Activated naive CD8-positive, alpha-beta T cell treated with anti-CD3 and anti-CD28 coated beads, Interleukin-2, amount 50 U/mL, for 24 hours (primary cell): ENCODE measurements at regions not wholly inside any gene's neighbourhood (a gene's known extent, or its start where the extent isn't known, plus 50 kb on each side); places are given as distances from the start of the nearest gene placed in this dataset.

Source experiments
- ATAC-seq: fragments of 150-1000 bp; cut with Tn5 transposase; one replicate; pipeline ENCODE4 v1.10.0; 2021
- DNase-seq: peaks from one replicate; pipeline ENCODE4 v3.0.0; 2021
- H3K27ac Mint-ChIP-seq: one replicate; pipeline ENCODE4 v1.8.0; 2021; ENCODE audit warnings: mild to moderate bottlenecking, mixed read lengths
- H3K27me3 Mint-ChIP-seq: one replicate; pipeline ENCODE4 v1.8.0; 2021; ENCODE audit warnings: mixed read lengths
- H3K36me3 Mint-ChIP-seq: one replicate; pipeline ENCODE4 v1.8.0; 2021; ENCODE audit warnings: low read depth, mixed read lengths
- H3K4me1 Mint-ChIP-seq: one replicate; pipeline ENCODE4 v1.8.0; 2021; ENCODE audit warnings: mixed read lengths
- H3K4me3 Mint-ChIP-seq: one replicate; pipeline ENCODE4 v1.8.0; 2021; ENCODE audit warnings: mild to moderate bottlenecking, moderate library complexity, mixed read lengths
- H3K9me3 Mint-ChIP-seq: one replicate; pipeline ENCODE4 v1.8.0; 2021; ENCODE audit warnings: mixed read lengths

GRCh38 chr10:28733245-28733644, 55.9 kb downstream of the BAMBI start:
- H3K36me3 Mint-ChIP-seq, result no peaks in the 10 kb centered on the region
- ATAC-seq, result no peak
- no peak overlapping the region for H3K4me3 Mint-ChIP-seq
- peaks cover 9% of the 10 kb centered on the region for H3K9me3 Mint-ChIP-seq
- no peak for DNase-seq
- H3K27me3 Mint-ChIP-seq, result peaks cover 9% of the 10 kb centered on the region
- H3K4me1 Mint-ChIP-seq, result no peaks in the 10 kb centered on the region
- no peak overlapping the region for H3K27ac Mint-ChIP-seq

- Mint-ChIP-seq H3K36me3 (no peaks in the 10 kb centered on the region), H3K9me3 (peaks cover 9% of the 10 kb centered on the region), H3K27me3 (peaks cover 13% of the 10 kb centered on the region), H3K4me3 (no peak overlapping the region), H3K27ac (no peak overlapping the region), H3K4me1 (no peaks in the 10 kb centered on the region)
- ATAC-seq (no peak), DNase-seq (no peak)
Measured at GRCh38 chr10:28733647-28734046, 56.3 kb downstream of the BAMBI start.

GRCh38 chr10:28734938-28735759, 57.8 kb downstream of the BAMBI start:
- peaks cover 9% of the 10 kb centered on the region for H3K9me3 Mint-ChIP-seq
- no peak overlapping the region for H3K4me3 Mint-ChIP-seq
- H3K36me3 Mint-ChIP-seq, result no peaks in the 10 kb centered on the region
- H3K27ac Mint-ChIP-seq, result no peak overlapping the region
- H3K27me3 Mint-ChIP-seq, result peaks cover 16% of the 10 kb centered on the region
- H3K4me1 Mint-ChIP-seq, result no peaks in the 10 kb centered on the region
- ATAC-seq (no peak), DNase-seq (no peak)

- ATAC-seq (no peak), DNase-seq (no peak)
- H3K36me3 Mint-ChIP-seq, result no peaks in the 10 kb centered on the region
- peaks cover 9% of the 10 kb centered on the region for H3K9me3 Mint-ChIP-seq
- no peak overlapping the region for H3K27ac Mint-ChIP-seq
- no peak overlapping the region for H3K4me3 Mint-ChIP-seq
- H3K27me3 Mint-ChIP-seq, result peaks cover 20% of the 10 kb centered on the region
- H3K4me1 Mint-ChIP-seq, result no peaks in the 10 kb centered on the region
Measured at GRCh38 chr10:28737096-28737495, 59.8 kb downstream of the BAMBI start.

GRCh38 chr10:28738200-28738599, 60.9 kb downstream of the BAMBI start:
- no peak overlapping the region for H3K4me3 Mint-ChIP-seq
- H3K4me1 Mint-ChIP-seq, result no peaks in the 10 kb centered on the region
- H3K27ac Mint-ChIP-seq, result no peak overlapping the region
- H3K36me3 Mint-ChIP-seq, result no peaks in the 10 kb centered on the region
- H3K9me3 Mint-ChIP-seq, result peaks cover 5% of the 10 kb centered on the region
- ATAC-seq, result no peak
- peaks cover 22% of the 10 kb centered on the region for H3K27me3 Mint-ChIP-seq
- DNase-seq, result peak; percentile 6

- peaks cover 14% of the 10 kb centered on the region for H3K27me3 Mint-ChIP-seq
- no peaks in the 10 kb centered on the region for H3K4me1 Mint-ChIP-seq
- ATAC-seq, result no peak
- no peak overlapping the region for H3K4me3 Mint-ChIP-seq
- DNase-seq, result no peak
- H3K27ac Mint-ChIP-seq, result no peak overlapping the region
- H3K36me3 Mint-ChIP-seq, result no peaks in the 10 kb centered on the region
- peaks cover 3% of the 10 kb centered on the region for H3K9me3 Mint-ChIP-seq
Measured at GRCh38 chr10:28743576-28743975, 66.3 kb downstream of the BAMBI start.

- Mint-ChIP-seq H3K4me1 (no peaks in the 10 kb centered on the region), H3K9me3 (peaks cover 3% of the 10 kb centered on the region), H3K36me3 (no peaks in the 10 kb centered on the region), H3K4me3 (no peak overlapping the region), H3K27ac (no peak overlapping the region), H3K27me3 (peaks cover 10% of the 10 kb centered on the region)
- DNase-seq (no peak), ATAC-seq (no peak)
Measured at GRCh38 chr10:28744069-28744768, 66.9 kb downstream of the BAMBI start.

- Mint-ChIP-seq H3K4me1 (no peaks in the 10 kb centered on the region), H3K27ac (no peak overlapping the region), H3K9me3 (peaks cover 10% of the 10 kb centered on the region), H3K27me3 (peaks cover 17% of the 10 kb centered on the region), H3K4me3 (no peak overlapping the region), H3K36me3 (no peaks in the 10 kb centered on the region)
- ATAC-seq (no peak), DNase-seq (no peak)
Measured at GRCh38 chr10:28754930-28755718, 77.8 kb downstream of the BAMBI start.

GRCh38 chr10:28761084-28761846, 83.9 kb downstream of the BAMBI start:
- Mint-ChIP-seq H3K9me3 (no peaks in the 10 kb centered on the region), H3K4me3 (no peak overlapping the region), H3K27me3 (peaks cover 7% of the 10 kb centered on the region), H3K27ac (no peak overlapping the region), H3K4me1 (no peaks in the 10 kb centered on the region), H3K36me3 (no peaks in the 10 kb centered on the region)
- DNase-seq (no peak), ATAC-seq (no peak)

- DNase-seq (no peak), ATAC-seq (no peak)
- Mint-ChIP-seq H3K9me3 (no peaks in the 10 kb centered on the region), H3K4me3 (no peak overlapping the region), H3K27ac (no peak overlapping the region), H3K36me3 (no peaks in the 10 kb centered on the region), H3K4me1 (no peaks in the 10 kb centered on the region), H3K27me3 (peaks cover 6% of the 10 kb centered on the region)
Measured at GRCh38 chr10:28763471-28764170, 86.3 kb downstream of the BAMBI start.

- Mint-ChIP-seq H3K27me3 (peaks cover 12% of the 10 kb centered on the region), H3K27ac (no peak overlapping the region), H3K4me3 (no peak overlapping the region), H3K9me3 (no peaks in the 10 kb centered on the region), H3K36me3 (no peaks in the 10 kb centered on the region), H3K4me1 (no peaks in the 10 kb centered on the region)
- ATAC-seq (no peak), DNase-seq (no peak)
Measured at GRCh38 chr10:28765641-28766040, 88.3 kb downstream of the BAMBI start.

- DNase-seq, result no peak
- Mint-ChIP-seq H3K27ac (no peak overlapping the region), H3K27me3 (peaks cover 16% of the 10 kb centered on the region)
Measured at GRCh38 chr10:28768227-28768626, 90.9 kb downstream of the BAMBI start.

GRCh38 chr10:28769091-28769604, 91.8 kb downstream of the BAMBI start:
- H3K4me3 Mint-ChIP-seq, result no peak overlapping the region
- no peak overlapping the region for H3K27ac Mint-ChIP-seq
- no peaks in the 10 kb centered on the region for H3K9me3 Mint-ChIP-seq
- H3K27me3 Mint-ChIP-seq, result peaks cover 16% of the 10 kb centered on the region
- no peak for ATAC-seq
- no peaks in the 10 kb centered on the region for H3K4me1 Mint-ChIP-seq
- no peak for DNase-seq
- no peaks in the 10 kb centered on the region for H3K36me3 Mint-ChIP-seq

More at GRCh38 chr10:28768227-28768626, 90.9 kb downstream of the BAMBI start:
- no peak overlapping the region for H3K4me3 Mint-ChIP-seq
- no peaks in the 10 kb centered on the region for H3K4me1 Mint-ChIP-seq
- ATAC-seq, result no peak
- H3K9me3 Mint-ChIP-seq, result no peaks in the 10 kb centered on the region
- H3K36me3 Mint-ChIP-seq, result no peaks in the 10 kb centered on the region
